H9 (cell line): ENCODE measurements at regions not wholly inside any gene's neighbourhood (a gene's known extent, or its start where the extent isn't known, plus 50 kb on each side); places are given as distances from the start of the nearest gene placed in this dataset.

Source experiments
- DNase-seq: peaks from one replicate; pipeline ENCODE4 v3.0.0-alpha.2; 2017
- H2AFZ ChIP-seq: one replicate; pipeline ENCODE4 v1.6.1; 2013; ENCODE audit warnings: mild to moderate bottlenecking, low read length, control low read depth, moderate library complexity
- H2AK5ac ChIP-seq: 2 replicates; pipeline ENCODE4 v1.6.1; 2013; ENCODE audit warnings: low read length, control low read depth, mixed read lengths; ENCODE audit not compliant: insufficient read length
- H2BK120ac ChIP-seq: one replicate; pipeline ENCODE4 v1.6.1; 2013; ENCODE audit warnings: low read depth, mild to moderate bottlenecking, low read length, control low read depth, inconsistent platforms; ENCODE audit not compliant: poor library complexity, severe bottlenecking
- H2BK12ac ChIP-seq: 2 replicates; pipeline ENCODE4 v1.6.1; 2013; ENCODE audit warnings: low read length, control low read depth, mixed read lengths, low read depth; ENCODE audit not compliant: insufficient read length
- H2BK15ac ChIP-seq: 2 replicates; pipeline ENCODE4 v1.6.1; 2013; ENCODE audit warnings: low read depth, low read length, control low read depth
- H2BK20ac ChIP-seq: one replicate; pipeline ENCODE4 v1.6.1; 2013; ENCODE audit warnings: low read depth, mild to moderate bottlenecking, low read length, control low read depth, inconsistent platforms; ENCODE audit not compliant: poor library complexity, severe bottlenecking
- H2BK5ac ChIP-seq: 2 replicates; pipeline ENCODE4 v1.6.1; 2013; ENCODE audit warnings: low read length, control low read depth, mixed read lengths; ENCODE audit not compliant: insufficient read length
- H3K14ac ChIP-seq: 2 replicates; pipeline ENCODE4 v1.6.1; 2013; ENCODE audit warnings: low read length, control low read depth; ENCODE audit not compliant: insufficient read depth
- H3K18ac ChIP-seq: 2 replicates; pipeline ENCODE4 v1.6.1; 2013; ENCODE audit warnings: low read depth, mild to moderate bottlenecking, mixed read lengths, low read length, control low read depth; ENCODE audit not compliant: insufficient read length
- H3K23ac ChIP-seq: 2 replicates; pipeline ENCODE4 v1.6.1; 2013; ENCODE audit warnings: low read length, control low read depth, mixed read lengths, low read depth; ENCODE audit not compliant: insufficient read length
- H3K23me2 ChIP-seq: 2 replicates; pipeline ENCODE4 v1.6.1; 2013; ENCODE audit warnings: low read depth, mild to moderate bottlenecking, mixed read lengths, low read length, control low read depth; ENCODE audit not compliant: insufficient read length, poor library complexity, severe bottlenecking
- H3K27ac ChIP-seq: 2 replicates; pipeline ENCODE4 v1.5.1; 2013; ENCODE audit warnings: low read length, control low read depth, mixed read lengths, low read depth; ENCODE audit not compliant: insufficient read length
- H3K27me3 ChIP-seq: 2 replicates; pipeline ENCODE4 v1.6.1; 2013; ENCODE audit warnings: low read length, control low read depth, inconsistent platforms; ENCODE audit not compliant: insufficient read depth
- H3K4ac ChIP-seq: 2 replicates; pipeline ENCODE4 v1.6.1; 2013; ENCODE audit warnings: low read depth, mild to moderate bottlenecking, control low read depth, inconsistent platforms, low read length, moderate library complexity
- H3K4me1 ChIP-seq: 2 replicates; pipeline ENCODE4 v1.6.1; 2013; ENCODE audit warnings: low read length, control low read depth, inconsistent platforms; ENCODE audit not compliant: insufficient read depth
- H3K4me2 ChIP-seq: 2 replicates; pipeline ENCODE4 v1.6.1; 2013; ENCODE audit warnings: low read length, control low read depth, mixed read lengths; ENCODE audit not compliant: insufficient read length, insufficient read depth
- H3K56ac ChIP-seq: 2 replicates; pipeline ENCODE4 v1.6.1; 2013; ENCODE audit warnings: low read depth, mild to moderate bottlenecking, mixed read lengths, low read length, control low read depth; ENCODE audit not compliant: insufficient read length
- H3K79me1 ChIP-seq: 2 replicates; pipeline ENCODE4 v1.6.1; 2013; ENCODE audit warnings: low read depth, mild to moderate bottlenecking, moderate library complexity, low read length, control low read depth, inconsistent platforms; ENCODE audit not compliant: insufficient read depth, poor library complexity, severe bottlenecking
- H3K79me2 ChIP-seq: 2 replicates; pipeline ENCODE4 v1.6.1; 2013; ENCODE audit warnings: low read length, control low read depth, inconsistent platforms; ENCODE audit not compliant: insufficient read depth
- H3K9ac ChIP-seq: 2 replicates; pipeline ENCODE4 v1.6.1; 2013; ENCODE audit warnings: low read length, control low read depth, mixed read lengths; ENCODE audit not compliant: insufficient read length; ENCODE audit errors: extremely low read depth
- H3K9me3 ChIP-seq: one replicate; pipeline ENCODE4 v1.6.1; 2013; ENCODE audit warnings: low read depth, low read length, inconsistent platforms; ENCODE audit not compliant: control insufficient read depth
- H3T11ph ChIP-seq: one replicate; pipeline ENCODE4 v1.6.1; 2013; ENCODE audit warnings: mild to moderate bottlenecking, low read length, control low read depth, inconsistent platforms
- H4K20me1 ChIP-seq: one replicate; pipeline ENCODE4 v1.6.1; 2013; ENCODE audit not compliant: control insufficient read depth, insufficient read length, insufficient read depth
- H4K5ac ChIP-seq: 2 replicates; pipeline ENCODE4 v1.6.1; 2013; ENCODE audit warnings: low read depth, mild to moderate bottlenecking, mixed read lengths, low read length, control low read depth; ENCODE audit not compliant: insufficient read length
- H4K8ac ChIP-seq: replicated peaks from 2 replicates; pipeline ENCODE4 v1.6.1; 2013; ENCODE audit warnings: low read length, control low read depth, mixed read lengths, low read depth; ENCODE audit not compliant: insufficient read length
- H4K91ac ChIP-seq: 2 replicates; pipeline ENCODE4 v1.6.1; 2013; ENCODE audit warnings: low read depth, mild to moderate bottlenecking, moderate library complexity, mixed read lengths, low read length, control low read depth; ENCODE audit not compliant: insufficient read length
- H3K27ac Mint-ChIP-seq, 3 experiments: 2 replicates in 2 of 3; 3 replicates in 1 of 3; pipeline ENCODE4 v1.8.0; 2020 to 2021; ENCODE audit warnings: mixed read lengths in 3 of 3, mild to moderate bottlenecking in 1 of 3, moderate library complexity in 1 of 3
- H3K27me3 Mint-ChIP-seq: 2 replicates; pipeline ENCODE4 v1.8.0; 2021; ENCODE audit warnings: low read depth, mild to moderate bottlenecking, moderate library complexity, mixed read lengths
- H3K36me3 Mint-ChIP-seq, 3 experiments: 2 replicates in 2 of 3; 3 replicates in 1 of 3; pipeline ENCODE4 v1.8.0; 2020 to 2021; ENCODE audit warnings: low read depth in 3 of 3, mixed read lengths in 3 of 3; ENCODE audit not compliant: insufficient read depth in 1 of 3
- H3K4me1 Mint-ChIP-seq, 2 experiments: 2 replicates each; pipeline ENCODE4 v1.8.0; 2020; ENCODE audit warnings: mixed read lengths in 2 of 2
- H3K4me3 Mint-ChIP-seq, 2 experiments: 2 replicates in 1 of 2; 3 replicates in 1 of 2; pipeline ENCODE4 v1.8.0; 2020 to 2021; ENCODE audit warnings: mild to moderate bottlenecking in 2 of 2, mixed read lengths in 2 of 2, moderate library complexity in 1 of 2
- H3K9me3 Mint-ChIP-seq, 2 experiments: 2 replicates in 1 of 2; 3 replicates in 1 of 2; pipeline ENCODE4 v1.8.0; 2020; ENCODE audit warnings: mild to moderate bottlenecking in 2 of 2, mixed read lengths in 2 of 2, moderate library complexity in 1 of 2
- CTCF ChIP-seq: fragments of 200-600 bp; sonication (generic); conservative IDR thresholded peaks from 3 replicates; pipeline ENCODE4 v1.8.0; 2021; ENCODE audit warnings: antibody characterized with exemption, mild to moderate bottlenecking
- WGBS: extraction: QIAGEN DNeasy Blood & Tissue Kit; methylation state at CpG from one replicate; pipeline ENCODE4 v1.1.7; 2013; ENCODE audit warnings: missing lambda C conversion rate, low lambda C conversion rate, mixed read lengths; ENCODE audit not compliant: insufficient read length; ENCODE audit errors: extremely low coverage; 5-methylcytosine and 5-hydroxymethylcytosine counted together

DNA sequence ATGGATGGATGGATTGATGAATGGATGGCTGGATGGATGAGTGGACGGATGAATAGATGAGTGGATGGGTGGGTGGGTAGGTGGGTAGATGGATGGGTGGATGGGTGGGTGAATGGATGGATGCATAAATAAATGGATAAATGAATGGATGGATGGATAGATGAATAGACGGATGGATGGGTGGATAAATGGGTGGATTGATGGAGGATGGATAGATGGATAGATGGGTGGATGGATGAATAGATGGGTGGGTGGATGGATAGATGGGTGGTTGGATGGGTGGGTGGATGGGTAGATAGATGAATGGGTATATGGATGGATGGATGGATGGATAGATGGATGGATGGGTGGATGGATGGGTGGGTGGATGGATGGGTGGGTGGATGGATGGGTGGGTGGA lies 84.9 kb upstream of the ZNF536 start:
- no peak for DNase-seq
- Histone ChIP-seq H3K23ac (no peak overlapping the region), H2BK20ac (no peak overlapping the region), H3K9me3 (no peaks in the 10 kb centered on the region), H4K8ac (no peak overlapping the region), H2BK12ac (no peak overlapping the region), H2BK15ac (no peak overlapping the region), H3K79me2 (no peaks in the 10 kb centered on the region), H3K18ac (no peak overlapping the region), H3K14ac (no peak overlapping the region), H3T11ph (no peak overlapping the region), H4K91ac (no peak overlapping the region), H4K20me1 (no peaks in the 10 kb centered on the region), H2BK5ac (no peak overlapping the region), H2AFZ (no peak overlapping the region), H2BK120ac (no peak overlapping the region), H3K9ac (no peak overlapping the region), H3K4me1 (peaks cover 3% of the 10 kb centered on the region; the same call in 1 of the 2 replicates), H3K4me2 (no peak overlapping the region), H3K4ac (no peak overlapping the region), H3K79me1 (no peaks in the 10 kb centered on the region), H3K27me3 (no peaks in the 10 kb centered on the region; the same call in 1 of the 2 replicates), H4K5ac (no peak overlapping the region), H2AK5ac (no peak overlapping the region), H3K56ac (no peak overlapping the region), H3K23me2 (no peaks in the 10 kb centered on the region), H3K27ac (no peak overlapping the region)
- Mint-ChIP-seq H3K4me1 (peaks cover 16 to 20% of the 10 kb centered on the region in 2 experiments), H3K27me3 (peaks cover 8% of the 10 kb centered on the region), H3K27ac (no peak overlapping the region), H3K9me3 (no peaks in the 10 kb centered on the region), H3K36me3 (no peaks in the 10 kb centered on the region), H3K4me3 (no peak overlapping the region)
- TF ChIP-seq CTCF, result no peak
- 100% methylated on average over 1 of the region's 2 CpGs for WGBS
